ENCODE measurements at regions not wholly inside any gene's neighbourhood (a gene's known extent, or its start where the extent isn't known, plus 50 kb on each side); places are given as distances from the start of the nearest gene placed in this dataset.

- no peaks in the 10 kb centered on the region for H3K27me3 ChIP-seq
- 33 to 68% (median 56%) methylated on average over 1 of the region's 1 CpG for WGBS, 4 donors
- no peaks in the 10 kb centered on the region for H3K4me1 ChIP-seq (replicated peaks in 1 of 2)
- no peak overlapping the region for H3K27ac ChIP-seq
- H3K4me3 ChIP-seq = no peak overlapping the region
- H3K36me3 ChIP-seq (replicated peaks in 1 of 2) = no peaks in the 10 kb centered on the region
- no peak for DNase-seq
- no peaks in the 10 kb centered on the region for H3K9me3 ChIP-seq (replicated peaks in 1 of 3)
- TF ChIP-seq CTCF (IDR thresholded peaks at IDR 0.05) (no peak), POLR2A (IDR thresholded peaks at IDR 0.05) (no peak)
- intact Hi-C loops (cut with DNase I) = no loop called here
Measured at GRCh38 chr13:84032116-84032515, 149.8 kb upstream of the SLITRK1 start.

GRCh38 chr13:84031120-84031519 lies 148.8 kb upstream of the SLITRK1 start:
- Histone ChIP-seq H3K27ac (no peak overlapping the region), H3K27me3 (no peaks in the 10 kb centered on the region), H3K4me3 (no peak overlapping the region), H3K9me3 (replicated peaks in 1 of 3) (no peaks in the 10 kb centered on the region), H3K4me1 (replicated peaks in 1 of 2) (no peaks in the 10 kb centered on the region), H3K36me3 (replicated peaks in 1 of 2) (no peaks in the 10 kb centered on the region)
- 85 to 91% (median 87%) methylated on average over 4 of the region's 4 CpGs for WGBS, 4 donors
- intact Hi-C loops (cut with DNase I) = no loop called here
- no peak for DNase-seq
- no peak for TF ChIP-seq POLR2A (IDR thresholded peaks at IDR 0.05)
- no peak for TF ChIP-seq CTCF (IDR thresholded peaks at IDR 0.05)

- no peaks in the 10 kb centered on the region for H3K4me1 ChIP-seq (replicated peaks in 1 of 2)
- 71 to 79% (median 78%) methylated on average over 4 of the region's 4 CpGs for WGBS, 4 donors
- intact Hi-C loops (cut with DNase I) = no loop called here
- DNase-seq = no peak
- no peaks in the 10 kb centered on the region for H3K36me3 ChIP-seq (replicated peaks in 1 of 2)
- no peak for TF ChIP-seq POLR2A (IDR thresholded peaks at IDR 0.05)
- TF ChIP-seq CTCF (IDR thresholded peaks at IDR 0.05) = no peak
- no peaks in the 10 kb centered on the region for H3K27me3 ChIP-seq
- H3K27ac ChIP-seq = no peak overlapping the region
- H3K9me3 ChIP-seq (replicated peaks in 1 of 3) = no peaks in the 10 kb centered on the region
- H3K4me3 ChIP-seq = no peak overlapping the region
Measured at GRCh38 chr13:84029396-84029795, 147.1 kb upstream of the SLITRK1 start.

GRCh38 chr13:84025824-84026223 lies 143.6 kb upstream of the SLITRK1 start:
- no peak for DNase-seq
- H3K27ac ChIP-seq = no peak overlapping the region
- peaks cover 0 to 3% (median 0%) of the 10 kb centered on the region in 3 donors for H3K9me3 ChIP-seq (replicated peaks in 1 of 3)
- H3K36me3 ChIP-seq (replicated peaks in 1 of 2) = no peaks in the 10 kb centered on the region
- no peaks in the 10 kb centered on the region for H3K27me3 ChIP-seq
- intact Hi-C loops (cut with DNase I) = no loop called here
- no peak for TF ChIP-seq POLR2A (IDR thresholded peaks at IDR 0.05)
- TF ChIP-seq CTCF (IDR thresholded peaks at IDR 0.05) = no peak
- H3K4me3 ChIP-seq = no peak overlapping the region
- no peaks in the 10 kb centered on the region for H3K4me1 ChIP-seq (replicated peaks in 1 of 2)
- WGBS, 4 donors = 58 to 85% (median 82%) methylated on average over 1 of the region's 1 CpG

All from adrenal gland (tissue), 9 donors.